ENCODE measurements at regions not wholly inside any gene's neighbourhood (a gene's known extent, or its start where the extent isn't known, plus 50 kb on each side); places are given as distances from the start of the nearest gene placed in this dataset.
"Not testable (repeated sequence)": the region's sequence is repeated elsewhere in the genome, so short reads cannot be mapped to it uniquely, and the experiment has no call there.

DNA sequence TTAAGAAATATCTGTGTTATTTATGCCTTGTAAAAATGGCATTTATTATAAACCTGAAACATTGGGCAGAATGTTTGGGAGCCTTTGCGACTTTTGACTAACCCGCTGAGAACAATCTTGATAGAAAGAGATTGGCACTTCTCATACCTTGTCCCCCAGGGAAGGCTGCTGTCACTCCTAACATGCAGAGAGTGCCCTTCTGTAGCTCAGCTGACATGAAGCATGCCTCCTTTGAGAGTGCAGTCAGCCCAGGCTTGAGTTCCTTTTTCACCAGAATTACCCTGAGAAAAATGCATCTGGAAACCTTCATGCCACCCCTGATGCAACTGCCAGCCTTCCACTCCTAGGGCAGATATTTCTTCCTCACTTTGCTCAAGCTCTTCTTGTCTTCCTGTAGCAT is 569.2 kb upstream of the ARPP21 start:
- no peak for FAIRE-seq

DNA sequence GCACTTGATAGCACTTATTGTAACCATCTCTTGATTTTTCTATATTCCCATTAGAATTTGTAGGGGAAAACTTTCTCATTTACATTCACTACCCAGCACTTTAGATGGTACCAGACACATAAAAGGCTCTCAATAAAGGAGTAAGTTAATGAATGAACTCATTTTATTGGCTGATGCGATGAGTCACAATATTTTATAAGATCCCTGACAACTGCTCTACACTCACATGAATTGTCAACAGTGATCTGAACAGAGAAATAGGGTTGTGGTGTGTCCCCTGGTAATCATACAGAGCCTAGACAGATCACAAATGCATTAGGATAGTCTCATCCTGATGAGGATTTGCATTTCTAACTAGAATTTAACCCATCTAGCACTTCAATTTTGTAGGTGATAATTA is 567.6 kb upstream of the ARPP21 start:
- no peak for FAIRE-seq

GRCh38 chr3:35078780-35079179 is 560.5 kb upstream of the ARPP21 start:
- FAIRE-seq: no peak

DNA sequence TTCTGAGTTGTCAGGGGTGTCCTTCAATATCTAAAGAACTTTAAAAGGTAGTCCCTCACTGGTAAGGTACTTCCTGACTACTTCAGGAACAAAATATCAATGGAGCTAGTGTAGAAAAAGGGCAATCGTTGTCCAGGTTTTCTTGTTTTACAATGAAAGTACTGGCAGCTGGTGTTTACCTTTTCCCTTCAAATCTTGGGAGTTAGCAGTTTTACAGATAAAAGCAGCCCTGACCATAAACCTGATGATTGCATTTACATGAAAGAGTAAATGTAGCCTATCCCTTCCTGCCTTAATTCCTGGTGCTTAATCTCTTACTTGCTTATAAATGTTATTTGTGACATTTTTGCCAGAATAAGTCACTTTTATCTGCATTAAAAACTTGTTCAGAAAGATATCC is 559.9 kb upstream of the ARPP21 start:
- FAIRE-seq: no peak

DNA sequence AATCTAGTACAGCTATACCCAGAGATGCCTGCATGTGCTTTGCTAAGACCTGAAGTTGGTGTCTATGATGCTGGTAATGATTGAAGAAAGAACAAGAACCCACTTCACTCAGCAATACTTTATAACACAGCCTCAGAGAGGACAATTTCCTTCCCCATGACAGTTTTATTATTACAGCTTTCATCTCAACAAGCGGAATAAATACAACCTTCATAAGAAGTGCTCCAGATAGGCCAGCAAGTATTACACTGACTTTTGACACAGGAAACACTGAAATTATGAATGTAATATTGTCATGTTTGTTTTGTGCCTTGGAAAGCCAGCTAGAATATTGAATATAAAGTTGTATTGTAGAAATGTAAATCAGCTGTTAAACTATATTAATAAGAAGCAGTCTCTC is 557.4 kb upstream of the ARPP21 start:
- no peak for FAIRE-seq

GRCh38 chr3:35088943-35089342 is 550.4 kb upstream of the ARPP21 start:
- FAIRE-seq: no peak

- FAIRE-seq: no peak
These were observed 524.6 kb upstream of the ARPP21 start for GRCh38 chr3:35114686-35115085.

- no peak for FAIRE-seq
These were observed 519.3 kb upstream of the ARPP21 start for GRCh38 chr3:35120026-35120425.

GRCh38 chr3:35137612-35138011 is 501.7 kb upstream of the ARPP21 start:
- no peak for FAIRE-seq

DNA sequence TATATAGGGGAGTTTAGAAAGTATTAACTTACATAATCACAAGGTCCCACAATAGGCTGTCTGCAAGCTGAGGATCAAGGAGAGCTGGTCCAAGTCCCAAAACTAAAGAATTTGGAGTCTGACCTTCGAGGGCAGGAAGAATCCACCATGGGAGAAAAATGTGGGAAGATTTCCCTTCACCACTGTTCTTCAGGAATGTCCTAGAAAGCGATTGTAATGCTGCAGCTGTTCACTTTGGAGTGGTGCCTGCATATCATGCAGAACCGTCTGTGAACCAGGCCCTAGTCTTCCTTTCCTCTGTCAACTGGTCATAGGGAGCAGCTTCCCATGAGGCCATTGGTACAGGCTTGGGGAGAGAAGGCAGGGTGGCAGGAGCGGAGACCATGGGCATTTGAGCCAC is 497.9 kb upstream of the ARPP21 start:
- no peak for FAIRE-seq

GRCh38 chr3:35144011-35144410 is 495.3 kb upstream of the ARPP21 start:
- FAIRE-seq: no peak

DNA sequence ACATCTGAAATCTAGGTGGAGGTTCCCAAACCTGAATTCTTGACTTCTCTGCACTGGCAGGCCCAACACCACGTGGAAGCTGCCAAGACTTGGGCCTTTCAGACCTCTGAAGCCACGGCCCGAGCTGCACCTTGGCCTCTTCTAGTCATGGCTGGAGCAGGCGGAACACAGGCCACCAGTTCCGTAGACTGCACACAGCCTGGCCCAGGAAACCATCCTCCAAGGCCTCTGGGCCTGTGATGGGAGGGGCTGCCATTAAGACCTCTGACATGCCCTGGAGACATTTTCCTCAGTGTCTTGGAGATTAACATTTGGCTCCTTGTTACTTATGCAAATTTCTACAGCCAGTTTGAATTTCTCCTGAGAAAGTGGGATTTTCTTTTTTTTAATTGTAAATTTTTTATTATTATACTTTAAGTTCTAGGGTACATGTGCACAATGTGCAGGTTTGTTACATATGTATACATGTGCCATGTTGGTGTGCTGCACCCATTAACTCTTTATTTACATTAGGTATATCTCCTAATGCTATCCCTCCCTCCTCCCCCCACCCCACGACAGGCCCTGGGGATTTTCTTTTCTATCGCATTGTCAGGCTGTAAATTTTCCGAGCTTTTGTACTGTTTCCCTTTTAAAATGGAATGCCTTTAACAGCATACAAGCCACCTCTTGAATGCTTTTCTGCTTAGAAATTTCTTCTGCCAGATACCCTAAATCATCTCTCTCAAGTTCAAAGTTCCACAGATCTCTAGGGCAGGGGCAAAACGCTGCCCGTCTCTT is 492.9 kb upstream of the ARPP21 start:
- not testable (repeated sequence) for FAIRE-seq

GRCh38 chr3:35183927-35184675 is 455.2 kb upstream of the ARPP21 start:
- no peak for FAIRE-seq

DNA sequence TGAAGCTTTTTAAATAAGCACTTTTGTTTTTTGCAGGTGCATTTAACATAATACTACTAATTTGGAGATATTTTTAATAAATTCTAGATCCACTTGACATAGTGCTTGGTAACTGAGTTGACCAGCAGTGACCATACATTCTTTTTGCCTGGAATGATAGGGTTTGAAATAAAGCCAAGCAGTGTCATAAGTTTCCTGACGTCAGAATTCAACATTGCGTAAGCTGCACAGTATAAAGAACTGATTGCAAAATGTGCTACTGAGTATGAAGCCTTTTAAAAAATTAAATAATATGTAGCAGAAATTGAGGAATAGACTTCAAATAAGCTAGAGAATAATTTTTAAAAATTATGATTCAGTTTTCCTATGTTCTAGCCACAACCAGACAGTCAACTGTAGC is 454.6 kb upstream of the ARPP21 start:
- FAIRE-seq: no peak

- no peak for FAIRE-seq
These were observed 451.4 kb upstream of the ARPP21 start for GRCh38 chr3:35187908-35188307.

- no peak for FAIRE-seq
These were observed 444.7 kb upstream of the ARPP21 start for GRCh38 chr3:35194666-35195065.

- FAIRE-seq: no peak
These were observed 440.5 kb upstream of the ARPP21 start for GRCh38 chr3:35198857-35199256.

GRCh38 chr3:35200056-35200455 is 439.3 kb upstream of the ARPP21 start:
- FAIRE-seq: no peak

- FAIRE-seq: no peak
These were observed 438.1 kb upstream of the ARPP21 start for GRCh38 chr3:35201211-35201610.

GRCh38 chr3:35215525-35216500 is 423.5 kb upstream of the ARPP21 start:
- FAIRE-seq: no peak

DNA sequence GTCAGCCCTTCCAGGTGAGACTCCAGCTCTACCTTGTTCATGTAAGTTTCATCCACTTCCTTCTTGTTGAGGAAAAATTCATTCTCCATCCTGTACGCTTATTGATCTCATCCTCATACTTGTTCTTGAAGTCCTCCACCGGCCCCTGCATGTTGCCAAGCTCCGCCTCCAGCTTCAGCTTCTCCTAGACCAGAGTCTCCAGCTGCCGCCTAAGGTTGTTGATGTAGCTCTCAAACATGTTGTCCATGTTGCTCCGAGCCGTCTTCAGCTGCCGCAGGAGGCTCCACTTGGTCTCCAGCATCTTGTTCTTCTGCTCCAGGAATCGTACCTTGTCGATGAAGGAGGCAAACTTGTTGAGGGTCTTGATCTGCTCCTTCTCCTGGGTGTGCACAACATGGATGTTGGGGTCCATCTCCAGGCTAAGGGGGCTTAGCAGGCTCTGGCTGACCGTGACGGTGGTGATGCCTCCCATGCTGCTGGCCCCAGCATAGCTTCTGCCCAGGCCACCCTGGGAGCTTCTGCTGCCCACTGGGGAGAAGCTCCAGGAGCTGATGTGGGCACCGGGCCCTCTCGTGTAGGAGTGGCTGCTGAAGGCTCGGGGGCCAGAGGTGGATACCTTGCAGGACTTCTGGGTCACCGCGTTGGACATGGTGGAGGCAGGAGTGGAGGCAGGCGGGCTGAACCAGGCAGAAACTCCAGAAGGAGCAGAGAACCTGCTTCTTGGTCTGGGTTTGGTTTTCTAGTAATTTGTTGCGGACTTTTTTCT is 422.6 kb upstream of the ARPP21 start:
- no peak for FAIRE-seq

DNA sequence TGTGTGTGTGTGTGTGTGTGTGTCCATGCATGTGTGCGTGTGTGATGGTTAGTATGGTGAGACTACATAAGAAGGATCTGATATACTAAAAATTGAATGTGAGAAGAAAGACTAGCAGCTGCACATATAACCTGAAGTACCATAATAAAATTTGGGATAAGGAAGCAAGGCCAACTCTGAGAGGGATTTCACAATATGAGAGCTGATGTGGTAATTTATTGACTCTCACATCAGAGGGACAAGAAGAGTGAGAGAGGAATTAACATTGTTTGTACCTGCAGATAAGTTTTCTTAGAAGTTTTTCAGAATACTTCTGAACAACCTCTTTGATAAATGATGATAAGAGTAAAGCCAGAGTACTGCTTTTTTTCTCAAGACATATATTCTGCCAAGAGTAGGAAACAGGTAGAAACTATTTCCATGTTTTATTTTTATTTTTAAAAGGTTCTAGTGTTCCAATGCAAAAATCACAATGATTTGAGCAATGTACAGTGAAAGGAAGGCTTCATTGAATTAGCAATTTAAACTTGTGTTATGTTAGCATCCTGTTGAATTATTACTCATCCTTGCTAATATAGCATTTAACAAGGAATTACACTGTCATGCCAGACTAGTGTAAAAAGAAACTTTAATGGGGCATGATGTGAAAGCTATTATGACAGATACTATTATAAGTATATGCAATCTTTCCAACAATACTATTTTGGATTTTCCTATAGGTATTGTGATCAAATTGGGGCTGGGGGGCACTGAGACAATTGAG is 415.5 kb upstream of the ARPP21 start:
- FAIRE-seq: no peak

All from A204.1 (cell line).